Stomach (tissue), 8 donors: ENCODE measurements at regions not wholly inside any gene's neighbourhood (a gene's known extent, or its start where the extent isn't known, plus 50 kb on each side); places are given as distances from the start of the nearest gene placed in this dataset.

ENCODE experiments used
- DNase-seq, 2 donors: peaks; one replicate each; pipeline versions ENCODE4 v3.0.0 to v3.0.0-alpha.2; 2013 to 2019
- H3K27ac ChIP-seq, 5 donors: fragments of 200-600 bp in 4 of 5; sonication (generic) in 4 of 5; one replicate each; pipeline ENCODE4 v1.5.1; 2013 to 2019; ENCODE audit warnings: mild to moderate bottlenecking in 1 of 5, moderate library complexity in 1 of 5
- H3K27me3 ChIP-seq, 3 donors: fragments of 200-600 bp; sonication (generic); one replicate each; pipeline ENCODE4 v1.5.1; 2017 to 2019; ENCODE audit warnings: mixed run types in 1 of 3
- H3K36me3 ChIP-seq, 4 donors: fragments of 200-600 bp; sonication (generic); 1 replicate in 3 of 4; 2 replicates in 1 of 4; pipeline ENCODE4 v1.5.1; 2016 to 2019
- H3K4me1 ChIP-seq, 4 donors: fragments of 200-600 bp; sonication (generic); one replicate each; pipeline ENCODE4 v1.5.1; 2016 to 2019
- H3K4me3 ChIP-seq, 4 donors: fragments of 200-600 bp; sonication (generic) in 3 of 4; one replicate each; pipeline ENCODE4 v1.5.1; 2016 to 2019; ENCODE audit warnings: mild to moderate bottlenecking in 1 of 4
- H3K9me3 ChIP-seq, 4 donors: fragments of 200-600 bp; sonication (generic); one replicate each; pipeline ENCODE4 v1.5.1; 2016 to 2019
- EP300 ChIP-seq: sonication (generic); formaldehyde crosslinking; IDR thresholded peaks from one replicate; pipeline ENCODE4 v1.6.1; 2017; ENCODE audit warnings: antibody characterized with exemption
- POLR2A ChIP-seq, 4 donors: fragments of 450-650 bp; IDR thresholded peaks; one replicate each; pipeline ENCODE4 v1.6.1; 2016; ENCODE audit warnings: antibody characterized with exemption in 4 of 4, control low read depth in 2 of 4, mild to moderate bottlenecking in 1 of 4, moderate library complexity in 1 of 4
- POLR2AphosphoS5 ChIP-seq, 3 donors: sonication (generic); formaldehyde crosslinking; IDR thresholded peaks; one replicate each; pipeline ENCODE4 v1.6.1; 2016; ENCODE audit warnings: antibody characterized with exemption in 3 of 3
- WGBS, 5 donors: extraction: QIAGEN DNeasy Blood & Tissue Kit in 3 of 5; methylation state at CpG; one replicate each; pipeline versions ENCODE4 v1.1.5 to v1.1.7; 2013 to 2018; 5-methylcytosine and 5-hydroxymethylcytosine counted together
- intact Hi-C: fragments of 100-400 bp; cut with DNase I; formaldehyde crosslinking; loops from one replicate; pipeline ENCODE4 v1.15.1; 2023; ENCODE audit warnings: low total_unique reads
- TF ChIP-seq, protein P1 (sequence below), 7 experiments: fragments of 450-650 bp in 4 of 7; fragments of 200-600 bp in 3 of 7; sonication (generic) in 3 of 7; IDR thresholded peaks; one replicate each; pipeline ENCODE4 v1.5.1; 2016 to 2019; ENCODE audit warnings: antibody characterized with exemption in 7 of 7, control low read depth in 2 of 7, mild to moderate bottlenecking in 1 of 7
- donor health status: healthy with polysubstance abuse.
- donor health status: Bipolar disorder and iron deficiency.
- donor health status: healthy.

DNA sequence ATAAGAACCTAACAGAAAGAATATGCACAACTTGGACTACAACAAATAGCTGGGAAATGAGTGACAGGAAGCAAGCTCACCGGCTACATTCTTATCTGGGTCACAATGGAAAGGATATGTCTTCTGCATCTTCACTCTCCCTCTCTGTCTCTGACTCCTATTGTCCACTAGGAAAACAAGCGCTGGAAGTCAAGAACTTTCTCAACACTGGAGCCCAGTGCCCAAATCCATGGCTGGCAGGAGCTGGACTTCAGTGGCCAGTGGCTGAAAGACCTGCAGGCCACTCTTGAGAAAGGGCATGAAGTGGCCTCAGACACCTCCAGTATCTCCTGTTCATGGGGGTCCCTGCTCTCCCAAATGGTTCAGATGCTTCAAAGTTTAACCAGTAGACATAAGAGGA, 62.0 kb downstream of the FAM50B start:
- no peak for DNase-seq
- intact Hi-C loops, result no loop called here
- no peaks in the 10 kb centered on the region for H3K27me3 ChIP-seq
- peak overlapping the region; percentile 84 to 92 (median 89) for H3K27ac ChIP-seq
- H3K36me3 ChIP-seq, result no peaks in the 10 kb centered on the region
- 71 to 80% (median 80%) methylated on average over 2 of the region's 2 CpGs for WGBS, 5 donors
- TF ChIP-seq, protein P1, sequence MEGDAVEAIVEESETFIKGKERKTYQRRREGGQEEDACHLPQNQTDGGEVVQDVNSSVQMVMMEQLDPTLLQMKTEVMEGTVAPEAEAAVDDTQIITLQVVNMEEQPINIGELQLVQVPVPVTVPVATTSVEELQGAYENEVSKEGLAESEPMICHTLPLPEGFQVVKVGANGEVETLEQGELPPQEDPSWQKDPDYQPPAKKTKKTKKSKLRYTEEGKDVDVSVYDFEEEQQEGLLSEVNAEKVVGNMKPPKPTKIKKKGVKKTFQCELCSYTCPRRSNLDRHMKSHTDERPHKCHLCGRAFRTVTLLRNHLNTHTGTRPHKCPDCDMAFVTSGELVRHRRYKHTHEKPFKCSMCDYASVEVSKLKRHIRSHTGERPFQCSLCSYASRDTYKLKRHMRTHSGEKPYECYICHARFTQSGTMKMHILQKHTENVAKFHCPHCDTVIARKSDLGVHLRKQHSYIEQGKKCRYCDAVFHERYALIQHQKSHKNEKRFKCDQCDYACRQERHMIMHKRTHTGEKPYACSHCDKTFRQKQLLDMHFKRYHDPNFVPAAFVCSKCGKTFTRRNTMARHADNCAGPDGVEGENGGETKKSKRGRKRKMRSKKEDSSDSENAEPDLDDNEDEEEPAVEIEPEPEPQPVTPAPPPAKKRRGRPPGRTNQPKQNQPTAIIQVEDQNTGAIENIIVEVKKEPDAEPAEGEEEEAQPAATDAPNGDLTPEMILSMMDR (IDR thresholded peaks at IDR 0.05), result no peak
- TF ChIP-seq POLR2A (IDR thresholded peaks at IDR 0.05) (no peak), EP300 (no peak), POLR2AphosphoS5 (IDR thresholded peaks at IDR 0.05) (no peak)
- peaks cover 18 to 60% (median 46%) of the 10 kb centered on the region in 4 donors for H3K4me1 ChIP-seq
- no peaks in the 10 kb centered on the region for H3K9me3 ChIP-seq
- peak overlapping the region in 2 of 4 donors; percentile 2 to 18 for H3K4me3 ChIP-seq

DNA sequence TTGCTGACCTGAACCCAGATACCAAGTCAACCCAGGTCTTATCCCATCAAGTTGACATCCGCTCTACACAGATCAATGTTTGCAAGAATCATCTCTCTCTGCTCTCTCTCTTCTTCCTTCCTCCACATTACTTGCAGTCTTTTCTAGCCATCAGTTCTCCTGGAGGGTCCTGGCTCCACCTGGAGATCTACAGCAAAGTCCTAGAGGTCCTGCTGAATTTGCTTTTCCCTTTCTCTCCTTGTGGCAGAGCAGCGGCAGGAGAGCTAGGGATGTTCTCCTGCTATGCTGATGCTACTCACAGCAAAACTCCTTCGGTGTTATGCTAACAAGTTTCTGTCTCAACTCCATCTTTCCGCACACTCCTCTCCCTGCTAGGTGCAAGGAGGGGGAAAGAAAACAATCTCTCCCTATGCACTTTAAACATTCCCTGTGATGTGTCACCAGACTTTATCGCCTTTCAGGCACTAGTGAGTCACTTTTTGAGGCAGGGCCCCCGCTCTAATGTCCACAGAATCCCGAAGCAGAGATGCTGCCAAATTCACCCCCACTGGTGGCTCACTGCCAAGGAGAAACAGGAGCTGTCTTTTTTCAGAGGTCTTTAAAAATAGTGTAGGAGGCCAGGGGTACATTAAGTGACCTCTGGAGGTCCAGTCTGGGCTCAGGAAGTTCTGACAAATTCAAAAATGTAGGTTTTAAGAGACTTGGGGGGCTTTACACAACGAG, 62.6 kb downstream of the FAM50B start:
- peaks cover 14 to 57% (median 43%) of the 10 kb centered on the region in 4 donors for H3K4me1 ChIP-seq
- peak in 2 of 3 donors; percentile 80 for TF ChIP-seq POLR2AphosphoS5 (IDR thresholded peaks at IDR 0.05)
- TF ChIP-seq, protein P1 (IDR thresholded peaks at IDR 0.05), result no peak
- H3K27ac ChIP-seq, result peak overlapping the region; percentile 84 to 92 (median 89)
- DNase-seq, result peak; percentile 73 to 81
- no peaks in the 10 kb centered on the region for H3K36me3 ChIP-seq
- 34 to 51% (median 38%) methylated on average over 8 of the region's 8 CpGs for WGBS, 5 donors
- no peaks in the 10 kb centered on the region for H3K9me3 ChIP-seq
- no peaks in the 10 kb centered on the region for H3K27me3 ChIP-seq
- peak overlapping the region in 1 of 4 donors; percentile 18 for H3K4me3 ChIP-seq
- intact Hi-C loops, result no loop called here

DNA sequence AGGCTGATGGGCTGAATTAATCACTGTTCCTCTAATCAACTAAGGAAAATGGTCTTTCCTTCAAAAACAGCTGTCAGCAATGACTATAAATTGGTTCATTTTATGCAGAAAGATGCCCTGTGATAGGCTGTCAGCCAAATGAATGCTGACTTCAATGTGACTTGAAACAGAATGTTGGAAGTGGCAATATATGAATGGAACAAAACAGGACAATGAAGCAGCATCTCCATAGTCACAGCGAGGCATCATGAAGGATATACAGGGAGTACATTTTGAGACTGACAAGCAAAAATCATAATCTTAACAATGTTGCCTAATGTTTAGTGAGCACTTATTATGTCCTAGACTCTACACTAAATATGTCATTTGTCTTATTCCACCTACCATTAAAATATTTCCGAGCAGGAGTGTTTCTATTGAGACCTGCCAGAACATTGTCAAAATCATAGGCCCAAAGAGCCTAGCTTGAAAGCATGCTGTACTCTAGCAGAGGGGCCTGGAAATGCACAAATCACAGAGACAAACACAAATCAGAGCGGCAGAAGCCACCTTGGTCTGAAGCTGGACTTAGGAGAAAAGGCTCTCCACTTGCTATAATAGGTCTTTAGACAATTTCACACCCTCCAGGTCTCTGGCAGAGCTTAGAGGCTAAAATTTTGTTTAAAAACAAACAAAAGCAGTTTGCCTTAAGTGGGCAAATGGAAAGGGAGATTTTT, 63.3 kb downstream of the FAM50B start:
- 60 to 76% (median 67%) methylated on average over 3 of the region's 3 CpGs for WGBS, 5 donors
- peaks cover 14 to 56% (median 41%) of the 10 kb centered on the region in 4 donors for H3K4me1 ChIP-seq
- no peak overlapping the region for H3K4me3 ChIP-seq
- TF ChIP-seq POLR2AphosphoS5 (IDR thresholded peaks at IDR 0.05) (no peak), POLR2A (IDR thresholded peaks at IDR 0.05) (no peak)
- no peaks in the 10 kb centered on the region for H3K27me3 ChIP-seq
- intact Hi-C loops, result no loop called here
- H3K36me3 ChIP-seq, result no peaks in the 10 kb centered on the region
- H3K9me3 ChIP-seq, result no peaks in the 10 kb centered on the region
- H3K27ac ChIP-seq, result peak overlapping the region; percentile 87 to 94 (median 91)
- no peak for DNase-seq

DNA sequence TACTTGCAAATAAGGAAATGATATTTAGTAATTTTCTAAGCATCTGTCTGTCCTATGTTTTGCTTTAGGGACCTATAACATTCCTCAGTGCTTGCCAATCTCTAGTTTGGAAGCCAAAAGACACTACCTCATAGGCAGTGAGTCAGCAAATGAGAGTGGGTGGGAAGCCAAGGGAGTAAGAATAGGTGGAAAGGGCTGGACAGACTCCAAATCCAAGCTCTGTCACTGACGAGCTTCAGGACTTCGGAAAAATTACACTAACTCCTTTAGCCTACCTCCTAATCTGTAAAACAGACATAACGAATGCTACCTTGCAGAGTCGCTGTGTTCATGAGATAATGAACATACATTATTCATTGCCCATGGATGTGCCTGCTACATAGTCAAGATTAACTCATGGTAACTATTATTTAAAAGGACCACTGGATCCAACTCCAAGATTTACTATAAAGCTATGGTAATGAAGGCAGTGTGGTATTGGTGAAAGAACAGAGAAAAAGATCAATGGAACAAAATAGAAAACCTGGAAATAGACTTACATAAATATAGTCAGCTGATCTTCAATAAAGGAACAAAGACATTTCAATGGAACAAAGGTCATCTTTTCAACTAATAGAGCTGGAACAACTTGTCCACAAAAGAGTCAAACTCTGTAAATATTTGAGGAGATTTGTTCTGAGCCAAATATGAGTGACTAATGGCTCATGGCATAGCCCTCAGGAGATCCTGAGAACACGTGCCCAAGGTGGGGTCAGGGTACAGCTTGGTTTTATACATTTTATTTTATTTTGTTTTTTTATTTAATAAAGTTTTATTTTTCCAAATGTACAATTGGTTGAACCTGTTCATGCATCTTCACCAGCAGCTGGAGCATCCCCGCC, 64.1 kb downstream of the FAM50B start:
- H3K27ac ChIP-seq, result peak overlapping the region; percentile 84 to 92 (median 89)
- TF ChIP-seq EP300, result peak; percentile 18
- TF ChIP-seq, protein P1 (IDR thresholded peaks at IDR 0.05), result no peak
- TF ChIP-seq POLR2A (IDR thresholded peaks at IDR 0.05), result no peak
- TF ChIP-seq POLR2AphosphoS5 (IDR thresholded peaks at IDR 0.05), result peak; percentile 66 to 91 (median 74)
- WGBS, 5 donors, result 27 to 57% (median 36%) methylated on average over 6 of the region's 6 CpGs

More for the DNA sequence above, 64.1 kb downstream of the FAM50B start:
- H3K9me3 ChIP-seq, result no peaks in the 10 kb centered on the region
- H3K4me1 ChIP-seq, result peaks cover 14 to 56% (median 41%) of the 10 kb centered on the region in 4 donors
- intact Hi-C loops, result no loop called here
- no peak overlapping the region for H3K4me3 ChIP-seq
- H3K27me3 ChIP-seq, result no peaks in the 10 kb centered on the region
- peak; percentile 77 to 86 for DNase-seq
- H3K36me3 ChIP-seq, result no peaks in the 10 kb centered on the region
